ENCODE measurements at regions not wholly inside any gene's neighbourhood (a gene's known extent, or its start where the extent isn't known, plus 50 kb on each side); places are given as distances from the start of the nearest gene placed in this dataset.

GRCh38 chr3:39748002-39748401, 61.4 kb upstream of the MYRIP start:
- TF ChIP-seq CTCF (IDR thresholded peaks at IDR 0.05; ENCODE audit: low read depth, low read length, poor library complexity, severe bottlenecking) (no peak), EZH2phosphoT487 (IDR thresholded peaks at IDR 0.05; ENCODE audit: borderline replicate concordance, low read length) (no peak)

Measured in DOHH2 (cell line).